H1 (cell line): ENCODE measurements at regions not wholly inside any gene's neighbourhood (a gene's known extent, or its start where the extent isn't known, plus 50 kb on each side); places are given as distances from the start of the nearest gene placed in this dataset.

Experiments
- CTCF ChIA-PET: fragments of 300-600 bp; sonication (Branson Sonifier 250); formaldehyde crosslinking; loops from one replicate; lab custom pipeline; 2021; ENCODE audit not compliant: partially characterized antibody; lab: Charles Lee
- POLR2A ChIA-PET: fragments of 300-600 bp; sonication (Branson Sonifier 250); formaldehyde crosslinking; loops from one replicate; lab custom pipeline; 2021; ENCODE audit warnings: inconsistent platforms; ENCODE audit not compliant: partially characterized antibody; lab: Charles Lee
- DNase-seq, 2 experiments: peaks; one replicate each; pipeline versions ENCODE4 v3.0.0 to v3.0.0-alpha.2; 2010 to 2022; ENCODE audit warnings: low spot score in 2 of 2, low read depth in 1 of 2, mixed read lengths in 1 of 2
- FAIRE-seq: peaks from 2 replicates; lab custom pipeline; 2011; peaks lifted over from hg19 to GRCh38; lab: Jason Lieb, UNC
- H2AFZ ChIP-seq: 2 replicates; pipeline ENCODE4 v1.8.1; 2012; ENCODE audit warnings: low read length, inconsistent platforms
- H2AK5ac ChIP-seq: 2 replicates; pipeline ENCODE4 v1.6.1; 2013; ENCODE audit warnings: low read depth, low read length
- H2BK120ac ChIP-seq: replicated peaks from 2 replicates; pipeline ENCODE3; 2013; ENCODE audit warnings: low read depth, low read length, inconsistent platforms
- H2BK12ac ChIP-seq: 2 replicates; pipeline ENCODE4 v1.6.1; 2013; ENCODE audit warnings: low read depth, low read length
- H2BK15ac ChIP-seq: 2 replicates; pipeline ENCODE4 v1.6.1; 2013; ENCODE audit warnings: low read length
- H2BK20ac ChIP-seq: 2 replicates; pipeline ENCODE4 v1.6.1; 2013; ENCODE audit warnings: low read length
- H2BK5ac ChIP-seq: 2 replicates; pipeline ENCODE4 v1.6.1; 2013; ENCODE audit warnings: low read depth, low read length
- H3K14ac ChIP-seq: 2 replicates; pipeline ENCODE4 v1.6.1; 2013; ENCODE audit warnings: inconsistent platforms; ENCODE audit not compliant: insufficient read length
- H3K18ac ChIP-seq: 2 replicates; pipeline ENCODE4 v1.6.1; 2013; ENCODE audit warnings: low read length; ENCODE audit errors: extremely low read depth
- H3K23ac ChIP-seq: 2 replicates; pipeline ENCODE4 v1.6.1; 2013; ENCODE audit warnings: inconsistent platforms; ENCODE audit not compliant: insufficient read length
- H3K23me2 ChIP-seq: 2 replicates; pipeline ENCODE4 v1.6.1; 2013; ENCODE audit warnings: low read depth, low read length
- H3K27ac ChIP-seq: 2 replicates; pipeline ENCODE4 v1.6.1; 2011; ENCODE audit warnings: low read depth, low read length, inconsistent platforms
- H3K27me3 ChIP-seq, 4 experiments: replicated peaks in 1 of 4; 1 replicate in 1 of 4; 2 replicates in 3 of 4; pipeline versions ENCODE4 v1.6.1 to v1.8.1; 2011 to 2013; ENCODE audit warnings: low read length in 3 of 4, mild to moderate bottlenecking in 3 of 4, inconsistent platforms in 2 of 4, mixed read lengths in 2 of 4, moderate library complexity in 1 of 4; ENCODE audit not compliant: control insufficient read depth in 3 of 4, insufficient read depth in 3 of 4; ENCODE audit errors: extremely low read depth in 1 of 4
- H3K36me3 ChIP-seq, 4 experiments: 2 replicates each; pipeline versions ENCODE4 v1.6.1 to v1.8.1; 2011 to 2013; ENCODE audit warnings: mild to moderate bottlenecking in 4 of 4, low read length in 3 of 4, moderate library complexity in 2 of 4, control low read depth in 1 of 4, inconsistent platforms in 1 of 4; ENCODE audit not compliant: insufficient read depth in 4 of 4, control insufficient read depth in 2 of 4
- H3K4ac ChIP-seq: replicated peaks from 2 replicates; pipeline ENCODE3; 2013; ENCODE audit warnings: low read length, low read depth, mixed read lengths, inconsistent platforms; ENCODE audit not compliant: insufficient read length
- H3K4me1 ChIP-seq, 4 experiments: replicated peaks in 1 of 4; 1 replicate in 1 of 4; 2 replicates in 3 of 4; pipeline versions ENCODE4 v1.6.1 to v1.8.1; 2011 to 2013; ENCODE audit warnings: low read length in 3 of 4, inconsistent platforms in 2 of 4, mixed read lengths in 1 of 4; ENCODE audit not compliant: insufficient read depth in 4 of 4, control insufficient read depth in 3 of 4
- H3K4me2 ChIP-seq, 2 experiments: 2 replicates each; pipeline versions ENCODE4 v1.6.1 to v1.8.1; 2011 to 2013; ENCODE audit warnings: low read depth in 2 of 2, low read length in 2 of 2, control low read depth in 1 of 2, inconsistent platforms in 1 of 2, mild to moderate bottlenecking in 1 of 2; ENCODE audit not compliant: insufficient read depth in 1 of 2
- H3K4me3 ChIP-seq, 4 experiments: fragments of 200-600, 300-600 bp in 1 of 4; sonication (generic), shearing (Covaris generic), sonication (Bioruptor Twin) in 1 of 4; 2 replicates each; pipeline versions ENCODE4 v1.5.1 to v1.8.1; 2011 to 2016; ENCODE audit warnings: low read length in 4 of 4, low read depth in 3 of 4, control low read depth in 2 of 4, inconsistent platforms in 2 of 4, mild to moderate bottlenecking in 2 of 4, mixed read lengths in 1 of 4, moderate library complexity in 1 of 4; ENCODE audit not compliant: insufficient read depth in 2 of 4; ENCODE audit errors: extremely low read depth in 1 of 4
- H3K56ac ChIP-seq: replicated peaks from 2 replicates; pipeline ENCODE3; 2013; ENCODE audit warnings: low read depth, mild to moderate bottlenecking, mixed read lengths, low read length, inconsistent platforms; ENCODE audit not compliant: insufficient read length
- H3K79me1 ChIP-seq: 2 replicates; pipeline ENCODE4 v1.6.1; 2013; ENCODE audit warnings: low read depth, low read length, control low read depth
- H3K79me2 ChIP-seq, 2 experiments: 2 replicates each; pipeline versions ENCODE4 v1.6.1 to v1.8.1; 2012 to 2013; ENCODE audit warnings: low read length in 2 of 2, mild to moderate bottlenecking in 2 of 2, inconsistent platforms in 1 of 2; ENCODE audit not compliant: insufficient read depth in 2 of 2, control insufficient read depth in 1 of 2
- H3K9ac ChIP-seq, 4 experiments: replicated peaks in 1 of 4; 1 replicate in 1 of 4; 2 replicates in 3 of 4; pipeline versions ENCODE4 v1.6.1 to v1.8.1; 2011 to 2013; ENCODE audit warnings: low read depth in 3 of 4, low read length in 3 of 4, control low read depth in 2 of 4, mild to moderate bottlenecking in 2 of 4, moderate library complexity in 2 of 4, inconsistent platforms in 1 of 4; ENCODE audit errors: extremely low read depth in 1 of 4
- H3K9me3 ChIP-seq, 2 experiments: 2 replicates each; pipeline versions ENCODE4 v1.6.1 to v1.8.1; 2012 to 2013; ENCODE audit warnings: mild to moderate bottlenecking in 2 of 2, moderate library complexity in 2 of 2, control low read depth in 1 of 2, inconsistent platforms in 1 of 2, low read depth in 1 of 2, low read length in 1 of 2, mixed read lengths in 1 of 2; ENCODE audit not compliant: insufficient read depth in 2 of 2
- H4K20me1 ChIP-seq, 2 experiments: replicated peaks in 1 of 2; 2 replicates each; pipeline versions ENCODE3 to v1.8.1; 2011 to 2013; ENCODE audit warnings: inconsistent platforms in 2 of 2, low read length in 2 of 2, mild to moderate bottlenecking in 1 of 2; ENCODE audit not compliant: insufficient read depth in 2 of 2, control insufficient read depth in 1 of 2
- H4K5ac ChIP-seq: 2 replicates; pipeline ENCODE4 v1.6.1; 2013; ENCODE audit warnings: low read length, low read depth, mixed read lengths, inconsistent platforms; ENCODE audit not compliant: insufficient read length
- H4K8ac ChIP-seq: 2 replicates; pipeline ENCODE4 v1.8.0; 2013; ENCODE audit warnings: mild to moderate bottlenecking, moderate library complexity, low read length, inconsistent platforms; ENCODE audit not compliant: insufficient read depth; ENCODE audit errors: extremely low read depth
- H4K91ac ChIP-seq: replicated peaks from 2 replicates; pipeline ENCODE3; 2013; ENCODE audit warnings: low read length, mixed read lengths, inconsistent platforms; ENCODE audit not compliant: insufficient read length
- CHD1 ChIP-seq: IDR thresholded peaks from 2 replicates; pipeline ENCODE4 v1.6.1; 2012; ENCODE audit warnings: low read depth, low read length, improper control_type of control experiment
- EZH2 ChIP-seq: fragments of 200-600 bp; sonication (generic); IDR thresholded peaks from 2 replicates; pipeline ENCODE4 v1.7.1; 2012; ENCODE audit warnings: low read depth, mild to moderate bottlenecking, moderate library complexity, low read length, inconsistent platforms; ENCODE audit not compliant: severe bottlenecking
- NANOG ChIP-seq: IDR thresholded peaks from 2 replicates; pipeline ENCODE4 v1.6.1; 2011; ENCODE audit warnings: low read length, low read depth, mild to moderate bottlenecking, inconsistent platforms; ENCODE audit not compliant: insufficient read depth, poor library complexity, severe bottlenecking
- POLR2A ChIP-seq, 2 experiments: IDR thresholded peaks; 1 replicate in 1 of 2; 2 replicates in 1 of 2; pipeline ENCODE4 v1.6.1; 2011; ENCODE audit warnings: low read depth in 2 of 2, low read length in 2 of 2, mild to moderate bottlenecking in 2 of 2; ENCODE audit errors: control extremely low read depth in 1 of 2
- WGBS, 2 experiments: shearing (Covaris generic) in 1 of 2; methylation state at CpG; one replicate each; pipeline versions ENCODE4 v1.1.6 to v1.1.7; 2013 to 2015; ENCODE audit warnings: low lambda C conversion rate in 2 of 2, mixed read lengths in 2 of 2, inconsistent platforms in 1 of 2, low coverage in 1 of 2, missing lambda C conversion rate in 1 of 2; ENCODE audit not compliant: insufficient replicate concordance in 2 of 2, insufficient coverage in 1 of 2, insufficient read length in 1 of 2; ENCODE audit errors: extremely low coverage in 1 of 2, missing lambda C conversion rate in 1 of 2; 5-methylcytosine and 5-hydroxymethylcytosine counted together

GRCh38 chr9:78132701-78133058, 101.1 kb upstream of the GNAQ start:
- no peak overlapping the region for H2BK15ac ChIP-seq
- H2AK5ac ChIP-seq = no peak overlapping the region
- no peak overlapping the region for H3K14ac ChIP-seq
- no peak overlapping the region for H3K56ac ChIP-seq
- no peak overlapping the region for H3K4ac ChIP-seq
- ChIA-PET CTCF (interaction anchor here (0.8 to 7.9 kb wide), 2 partner anchors 12 to 33 kb away, joined by 3 to 43 read pairs; no protein-coding TSS in a partner anchor), POLR2A (no interaction called here)
- no peak overlapping the region for H3K4me2 ChIP-seq
- no peak overlapping the region for H4K8ac ChIP-seq
- H3K36me3 ChIP-seq = no peaks in the 10 kb centered on the region
- FAIRE-seq (no peak), DNase-seq (no peak)
- H4K20me1 ChIP-seq = no peaks in the 10 kb centered on the region
- H2BK20ac ChIP-seq = no peak overlapping the region
- H3K18ac ChIP-seq = no peak overlapping the region
- 74% methylated on average over 2 of the region's 2 CpGs; no CpG with 5 or more reads in 1 of the 2 experiments for WGBS, 2 experiments
- H2BK5ac ChIP-seq = no peak overlapping the region
- no peak overlapping the region for H4K5ac ChIP-seq
- H3K27me3 ChIP-seq = no peaks in the 10 kb centered on the region
- no peaks in the 10 kb centered on the region for H3K79me2 ChIP-seq
- H3K4me1 ChIP-seq = no peaks in the 10 kb centered on the region
- no peaks in the 10 kb centered on the region for H3K9me3 ChIP-seq
- H3K9ac ChIP-seq = no peak overlapping the region
- no peak overlapping the region for H3K23ac ChIP-seq
- H2AFZ ChIP-seq = no peak overlapping the region
- no peak overlapping the region for H2BK120ac ChIP-seq
- no peaks in the 10 kb centered on the region for H3K23me2 ChIP-seq
- no peak overlapping the region for H3K27ac ChIP-seq
- no peak overlapping the region for H3K4me3 ChIP-seq
- H2BK12ac ChIP-seq = no peak overlapping the region
- H3K79me1 ChIP-seq = no peaks in the 10 kb centered on the region
- TF ChIP-seq POLR2A (IDR thresholded peaks at IDR 0.05; ENCODE audit: control extremely low read depth in 1 of 2, low read depth in 2 of 2, low read length in 2 of 2) (no peak), NANOG (no peak), EZH2 (no peak), CHD1 (no peak)
- no peak overlapping the region for H4K91ac ChIP-seq
